Fibroblast of skin of abdomen (primary cell): ENCODE measurements at regions not wholly inside any gene's neighbourhood (a gene's known extent, or its start where the extent isn't known, plus 50 kb on each side); places are given as distances from the start of the nearest gene placed in this dataset.

ENCODE experiments used
- DNase-seq: peaks from one replicate; pipeline ENCODE4 v3.0.0-alpha.2; 2013

- DNase-seq, result no peak
These were observed 496.9 kb upstream of the SUCLG2 start for GRCh38 chr3:68151359-68151758.

- DNase-seq, result no peak
These were observed 494.0 kb upstream of the SUCLG2 start for GRCh38 chr3:68148447-68148846.

GRCh38 chr3:68142441-68142840, 488.0 kb upstream of the SUCLG2 start:
- no peak for DNase-seq

GRCh38 chr3:68139897-68140296, 485.5 kb upstream of the SUCLG2 start:
- no peak for DNase-seq

GRCh38 chr3:68136411-68136810, 482.0 kb upstream of the SUCLG2 start:
- DNase-seq, result no peak

- no peak for DNase-seq
These were observed 480.7 kb upstream of the SUCLG2 start for GRCh38 chr3:68135067-68135466.

GRCh38 chr3:68129065-68129464, 474.7 kb upstream of the SUCLG2 start:
- no peak for DNase-seq

GRCh38 chr3:68123231-68123630, 468.8 kb upstream of the SUCLG2 start:
- no peak for DNase-seq

GRCh38 chr3:68121287-68121686, 466.9 kb upstream of the SUCLG2 start:
- no peak for DNase-seq

- no peak for DNase-seq
These were observed 462.2 kb upstream of the SUCLG2 start for GRCh38 chr3:68116580-68116979.

- no peak for DNase-seq
These were observed 449.4 kb upstream of the SUCLG2 start for GRCh38 chr3:68103811-68104210.

- no peak for DNase-seq
These were observed 436.2 kb upstream of the SUCLG2 start for GRCh38 chr3:68090571-68090970.

- DNase-seq, result peak; percentile 32
These were observed 435.2 kb upstream of the SUCLG2 start for GRCh38 chr3:68089572-68090011.

- no peak for DNase-seq
These were observed 434.2 kb upstream of the SUCLG2 start for GRCh38 chr3:68088636-68089035.

GRCh38 chr3:68088216-68088615, 433.8 kb upstream of the SUCLG2 start:
- DNase-seq, result no peak

- DNase-seq, result no peak
These were observed 417.6 kb upstream of the SUCLG2 start for GRCh38 chr3:68072062-68072461.

- DNase-seq, result no peak
These were observed 415.8 kb upstream of the SUCLG2 start for GRCh38 chr3:68070186-68070585.

GRCh38 chr3:68067314-68067713, 412.9 kb upstream of the SUCLG2 start:
- no peak for DNase-seq

GRCh38 chr3:68062926-68063325, 408.5 kb upstream of the SUCLG2 start:
- no peak for DNase-seq

- no peak for DNase-seq
These were observed 406.5 kb upstream of the SUCLG2 start for GRCh38 chr3:68060910-68061309.

- no peak for DNase-seq
These were observed 405.8 kb upstream of the SUCLG2 start for GRCh38 chr3:68060191-68060590.

- DNase-seq, result no peak
These were observed 405.3 kb upstream of the SUCLG2 start for GRCh38 chr3:68059628-68060152.

- DNase-seq, result no peak
These were observed 403.4 kb upstream of the SUCLG2 start for GRCh38 chr3:68057637-68058320.

- no peak for DNase-seq
These were observed 402.1 kb upstream of the SUCLG2 start for GRCh38 chr3:68056556-68056955.

GRCh38 chr3:68055215-68055614, 400.8 kb upstream of the SUCLG2 start:
- no peak for DNase-seq
